ENCODE measurements at regions not wholly inside any gene's neighbourhood (a gene's known extent, or its start where the extent isn't known, plus 50 kb on each side); places are given as distances from the start of the nearest gene placed in this dataset.

GRCh38 chr21:41671859-41672542, 94.9 kb downstream of the RIPK4 start:
- DNase-seq (ENCODE audit: low read depth in 3 of 3): no peak

DNA sequence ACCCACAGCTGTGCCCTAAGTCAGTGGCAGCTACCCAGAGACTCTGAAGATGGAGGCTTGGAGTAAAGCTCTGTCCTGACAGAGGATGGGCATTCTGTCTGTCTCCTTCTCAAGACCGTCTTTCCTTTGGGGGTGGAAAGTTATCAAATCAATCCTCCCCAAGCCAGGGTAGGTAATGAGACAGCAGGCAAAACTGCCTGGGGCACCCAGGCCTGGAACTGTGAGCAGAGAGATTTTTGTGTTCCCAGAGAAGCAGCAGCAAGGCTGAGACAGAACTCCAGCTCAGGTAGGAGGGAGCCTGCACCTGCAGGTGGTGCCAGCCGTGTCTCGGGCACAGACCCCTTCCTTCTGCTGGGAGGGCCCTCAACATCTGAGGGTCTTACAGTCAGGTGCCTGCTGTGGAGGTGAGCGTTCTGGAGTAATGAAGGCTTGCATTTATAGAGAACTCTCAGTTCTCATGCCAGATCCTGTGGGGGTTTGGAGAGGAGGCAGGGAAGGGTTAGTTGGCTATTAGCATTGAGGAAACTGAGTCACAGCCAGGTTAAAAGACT, 95.6 kb downstream of the RIPK4 start:
- no peak for DNase-seq (ENCODE audit: low read depth in 3 of 3)

GRCh38 chr21:41670056-41670805, 96.6 kb downstream of the RIPK4 start:
- no peak for DNase-seq (ENCODE audit: low read depth in 3 of 3)

- no peak for DNase-seq (ENCODE audit: low read depth in 3 of 3)
These were observed 97.4 kb downstream of the RIPK4 start for GRCh38 chr21:41669533-41669830.

DNA sequence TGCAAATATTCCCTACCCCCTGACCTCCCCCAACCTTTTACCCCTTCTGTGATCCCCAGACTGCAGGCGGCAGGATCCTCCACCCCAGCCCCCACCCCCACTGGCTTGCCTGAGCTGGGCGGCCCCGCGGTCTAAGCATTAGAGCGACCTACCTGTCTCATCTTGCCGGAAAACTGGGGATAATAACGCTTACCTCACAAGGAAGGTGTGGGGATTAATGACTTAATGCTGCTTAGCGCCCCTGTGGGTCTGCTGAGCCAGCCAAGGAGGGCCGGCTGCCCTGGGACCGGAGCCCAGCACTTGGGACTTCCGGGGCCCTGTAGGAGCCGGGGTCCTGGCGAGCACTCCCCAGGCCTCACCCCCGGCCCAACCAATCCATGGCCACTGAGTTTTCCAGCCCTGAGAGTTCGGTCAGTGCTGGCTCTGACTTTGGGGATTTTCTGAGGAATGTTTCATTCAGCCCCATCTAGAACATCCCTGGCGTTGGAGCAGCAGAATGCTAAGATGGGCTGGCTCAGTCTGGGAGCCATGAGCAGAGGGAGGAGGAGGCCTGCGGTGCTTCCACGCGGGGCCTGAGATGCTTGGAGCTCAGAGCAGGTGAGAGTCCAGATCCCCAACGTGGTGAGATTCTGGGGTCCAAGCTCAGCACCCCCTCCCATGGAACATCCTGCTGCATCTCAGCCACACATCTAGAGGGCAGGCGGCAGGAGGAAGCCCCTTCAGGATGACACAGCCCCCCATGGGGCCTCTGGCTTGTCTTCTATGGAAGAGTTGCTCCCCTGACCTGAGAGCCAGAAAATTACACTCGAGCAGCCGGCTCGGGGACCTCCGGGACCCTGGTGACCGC, 97.9 kb downstream of the RIPK4 start:
- no peak for DNase-seq (ENCODE audit: low read depth in 3 of 3)

- no peak for DNase-seq (ENCODE audit: low read depth in 3 of 3)
These were observed 98.8 kb downstream of the RIPK4 start for GRCh38 chr21:41668051-41668541.

DNA sequence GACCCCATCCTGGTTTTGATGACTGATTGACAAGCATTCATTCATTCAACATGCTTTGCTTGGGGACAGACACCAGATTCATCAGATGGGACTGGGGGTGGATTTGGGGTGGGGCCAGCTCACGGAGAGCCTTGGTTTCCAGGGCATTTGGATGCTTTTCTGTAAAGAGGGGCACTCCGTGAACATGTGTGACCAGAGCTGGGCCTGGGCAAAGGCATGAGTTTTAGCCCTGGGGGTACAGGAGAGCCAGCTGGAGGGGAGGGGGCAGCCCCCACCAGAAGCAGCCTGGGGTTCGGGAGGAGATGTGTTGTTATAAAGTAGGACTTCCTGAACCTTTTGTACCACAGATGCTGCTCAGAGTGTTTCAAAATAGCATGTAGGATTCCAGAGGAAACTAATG, 99.7 kb downstream of the RIPK4 start:
- DNase-seq (ENCODE audit: low read depth in 3 of 3): no peak

GRCh38 chr21:41666641-41667081, 100.2 kb downstream of the RIPK4 start:
- DNase-seq (ENCODE audit: low read depth in 3 of 3): no peak

GRCh38 chr21:41665766-41666595, 100.9 kb downstream of the RIPK4 start:
- no peak for DNase-seq (ENCODE audit: low read depth in 3 of 3)

DNA sequence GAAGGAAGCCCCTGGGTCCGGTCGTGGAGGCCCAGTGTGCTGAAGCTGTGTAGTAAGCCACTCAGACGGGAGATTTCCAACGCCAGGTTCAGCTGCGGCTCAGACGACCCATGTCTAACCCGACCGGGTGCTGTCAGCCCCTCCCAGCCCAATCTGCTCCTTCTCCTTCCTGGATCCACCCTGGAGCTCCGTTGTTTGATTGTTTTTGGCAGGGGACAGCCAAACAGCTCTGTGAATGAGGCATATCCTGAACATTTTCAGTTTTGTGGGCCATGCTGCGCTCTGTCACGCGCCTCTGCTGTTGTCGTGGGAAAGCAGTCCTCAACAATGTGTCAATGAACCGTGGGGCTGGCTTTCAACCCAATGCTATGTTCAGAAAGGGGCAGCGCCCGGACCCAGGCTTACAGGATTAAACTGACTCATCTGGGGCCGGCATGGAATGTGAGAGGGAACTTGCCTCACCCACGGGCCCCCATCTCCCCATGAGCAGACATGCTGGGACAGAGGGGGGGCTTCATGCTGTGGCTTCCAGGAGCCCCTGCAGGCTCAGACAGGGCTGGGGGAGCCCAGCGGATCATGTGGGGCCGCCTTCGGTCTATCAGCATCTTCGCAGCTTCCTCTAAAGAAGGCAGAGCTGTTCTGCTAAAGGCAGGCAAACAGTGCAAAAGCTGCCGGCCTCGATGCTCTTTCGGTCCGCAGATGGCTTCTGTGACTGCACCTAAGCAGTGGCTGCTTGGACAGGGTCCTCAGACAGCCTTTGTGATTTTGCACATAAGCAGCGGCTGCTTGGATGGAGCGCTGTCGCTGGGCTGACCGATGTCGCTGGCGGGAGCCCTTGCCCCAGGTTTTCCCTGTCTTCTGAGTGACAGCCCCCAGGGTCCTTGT, 101.7 kb downstream of the RIPK4 start:
- DNase-seq (ENCODE audit: low read depth in 3 of 3): no peak

DNA sequence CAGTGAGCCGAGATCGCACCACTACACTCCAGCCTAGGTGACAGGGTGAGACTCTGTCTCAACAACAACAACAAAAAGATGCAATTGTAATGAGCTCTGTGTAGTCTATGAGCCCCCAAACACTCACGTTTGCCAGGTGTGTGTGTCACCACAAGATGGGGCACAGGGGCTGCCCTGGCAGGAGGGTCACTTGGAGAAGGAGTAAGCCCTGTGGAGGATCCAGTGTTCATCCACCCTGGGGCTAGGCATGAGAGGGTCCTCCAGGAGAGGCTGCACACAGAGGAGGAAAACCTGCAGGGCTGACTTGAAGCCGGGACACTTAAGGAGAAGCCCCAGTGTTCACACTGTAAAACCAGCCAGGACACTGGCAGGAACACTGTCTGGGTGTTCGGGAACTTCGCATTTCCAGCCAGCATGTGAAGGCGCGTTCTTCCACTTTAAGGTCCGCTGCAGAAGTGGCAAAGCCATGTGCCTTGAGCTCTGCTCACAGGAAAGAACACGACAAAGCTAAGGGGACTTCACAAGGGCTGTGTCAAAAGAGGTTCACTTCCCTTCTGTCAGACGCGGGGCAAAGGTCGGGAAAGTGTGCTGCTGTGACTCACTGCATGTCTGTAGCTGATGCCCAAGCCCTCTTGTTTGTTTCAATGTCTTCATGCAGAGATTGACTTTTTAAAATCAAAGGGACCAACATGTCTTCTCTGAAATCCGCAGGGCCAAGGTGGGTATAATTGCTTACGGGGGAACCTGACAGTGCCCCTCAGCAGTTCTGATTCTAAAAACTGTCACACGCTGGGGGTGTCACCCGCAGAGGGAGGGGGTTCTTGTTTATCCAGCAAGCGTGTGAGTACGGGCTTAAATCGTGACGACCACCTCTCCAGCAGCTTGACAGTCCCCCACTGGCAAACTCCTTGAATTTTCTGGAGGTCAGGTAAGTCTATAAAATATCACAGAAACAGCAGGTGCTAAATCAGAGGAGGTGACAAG, 102.8 kb downstream of the RIPK4 start:
- no peak for DNase-seq (ENCODE audit: low read depth in 3 of 3)

DNA sequence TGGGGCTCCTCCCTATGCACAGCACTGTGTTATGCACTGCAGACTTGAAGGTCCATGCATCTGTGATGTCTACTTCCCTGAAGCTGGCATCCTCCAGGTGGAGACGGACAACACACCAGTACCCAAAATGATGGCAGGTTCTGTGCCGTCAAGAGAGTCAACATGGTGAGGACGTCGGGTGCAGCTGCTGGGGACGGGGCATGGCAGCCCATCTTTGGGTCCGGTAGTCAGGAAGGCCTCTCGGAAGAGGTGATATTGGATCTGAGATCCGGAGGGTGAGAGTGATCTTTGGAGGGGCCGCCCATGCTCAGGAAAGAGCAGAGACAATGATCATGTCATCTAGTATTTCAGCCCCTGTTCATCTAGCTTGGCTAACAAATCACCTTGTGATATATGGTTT, 104.1 kb downstream of the RIPK4 start:
- DNase-seq (ENCODE audit: low read depth in 3 of 3): no peak

DNA sequence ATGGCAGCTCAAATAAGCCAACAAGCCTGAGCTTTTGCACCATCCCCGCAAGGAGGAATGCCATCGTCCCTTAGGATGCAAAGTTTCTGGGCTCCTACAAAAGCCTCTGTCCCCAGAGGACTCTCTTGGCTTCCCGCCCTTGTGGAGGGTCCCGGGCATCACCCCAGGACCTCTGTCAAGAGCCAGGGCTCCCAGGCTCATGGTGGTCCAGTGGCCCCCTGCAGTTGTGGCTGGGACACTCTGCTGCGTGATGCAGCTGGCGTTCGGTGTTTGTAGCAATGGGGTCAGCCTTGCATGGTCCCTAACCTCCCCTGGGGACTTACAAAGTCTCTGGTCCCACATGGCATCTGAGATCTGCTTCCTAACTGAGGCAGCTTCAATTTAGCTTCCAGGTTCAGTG, 104.7 kb downstream of the RIPK4 start:
- no peak for DNase-seq (ENCODE audit: low read depth in 3 of 3)

- no peak for DNase-seq (ENCODE audit: low read depth in 3 of 3)
These were observed 106.1 kb downstream of the RIPK4 start for GRCh38 chr21:41660748-41661147.

- no peak for DNase-seq (ENCODE audit: low read depth in 3 of 3)
These were observed 106.9 kb downstream of the RIPK4 start for GRCh38 chr21:41659791-41660560.

- DNase-seq (ENCODE audit: low read depth in 3 of 3): no peak
These were observed 109.8 kb downstream of the RIPK4 start for GRCh38 chr21:41656946-41657525.

GRCh38 chr21:41655259-41655658, 111.6 kb downstream of the RIPK4 start:
- DNase-seq (ENCODE audit: low read depth in 3 of 3): no peak

GRCh38 chr21:41653954-41654491, 112.8 kb downstream of the RIPK4 start:
- DNase-seq (ENCODE audit: low read depth in 3 of 3): no peak

Measured in stimulated activated CD4-positive, alpha-beta T cell treated with anti-CD3 and anti-CD28 coated beads, TNF-alpha, amount 100 ng/mL, for 48 hours (primary cell).